ENCODE measurements at regions not wholly inside any gene's neighbourhood (a gene's known extent, or its start where the extent isn't known, plus 50 kb on each side); places are given as distances from the start of the nearest gene placed in this dataset.

- TF ChIP-seq STAT1 (IDR thresholded peaks at IDR 0.05; ENCODE audit: unreplicated experiment): no peak
- Mint-ChIP-seq H3K27ac (no peak overlapping the region), H3K4me1 (no peaks in the 10 kb centered on the region), H3K36me3 (ENCODE audit: low read depth) (no peaks in the 10 kb centered on the region), H3K9me3 (no peaks in the 10 kb centered on the region), H3K4me3 (no peak overlapping the region), H3K27me3 (ENCODE audit: insufficient read depth, low read depth, poor library complexity) (peaks cover 4% of the 10 kb centered on the region)
- Histone ChIP-seq H3K36me3 (ENCODE audit: insufficient read depth) (no peaks in the 10 kb centered on the region), H3K4me1 (ENCODE audit: insufficient read depth) (no peaks in the 10 kb centered on the region), H3K4me3 (no peak overlapping the region), H3K9me2 (ENCODE audit: insufficient read depth) (peaks cover 7% of the 10 kb centered on the region; the same call in 1 of the 2 replicates), H3K79me2 (replicated peaks; ENCODE audit: insufficient read depth) (no peaks in the 10 kb centered on the region), H2AFZ (no peak overlapping the region), H3K27me3 (ENCODE audit: insufficient read depth) (no peaks in the 10 kb centered on the region), H4K20me1 (replicated peaks; ENCODE audit: insufficient read depth) (no peaks in the 10 kb centered on the region), H3F3A (replicated peaks; ENCODE audit: low read depth) (no peaks in the 10 kb centered on the region), H3K4me2 (no peak overlapping the region), H3K27ac (ENCODE audit: low read depth) (no peak overlapping the region)
- ATAC-seq (no peak), DNase-seq (ENCODE audit: low spot score) (no peak)
Observed at GRCh38 chr17:71444078-71444477, 676.7 kb upstream of the SOX9 start.

GRCh38 chr17:71446645-71447437 is 674.0 kb upstream of the SOX9 start:
- Histone ChIP-seq H3F3A (replicated peaks; ENCODE audit: low read depth) (no peaks in the 10 kb centered on the region), H3K4me1 (ENCODE audit: insufficient read depth) (no peaks in the 10 kb centered on the region), H3K27me3 (ENCODE audit: insufficient read depth) (no peaks in the 10 kb centered on the region), H3K36me3 (ENCODE audit: insufficient read depth) (no peaks in the 10 kb centered on the region), H3K9me2 (ENCODE audit: insufficient read depth) (no peaks in the 10 kb centered on the region), H3K79me2 (replicated peaks; ENCODE audit: insufficient read depth) (no peaks in the 10 kb centered on the region), H4K20me1 (replicated peaks; ENCODE audit: insufficient read depth) (no peaks in the 10 kb centered on the region), H2AFZ (no peak overlapping the region), H3K27ac (ENCODE audit: low read depth) (no peak overlapping the region), H3K4me2 (no peak overlapping the region), H3K4me3 (no peak overlapping the region)
- Mint-ChIP-seq H3K27ac (no peak overlapping the region), H3K9me3 (no peaks in the 10 kb centered on the region), H3K4me1 (no peaks in the 10 kb centered on the region), H3K36me3 (ENCODE audit: low read depth) (no peaks in the 10 kb centered on the region), H3K4me3 (no peak overlapping the region), H3K27me3 (ENCODE audit: insufficient read depth, low read depth, poor library complexity) (peaks cover 4% of the 10 kb centered on the region)
- TF ChIP-seq ETS1 (IDR thresholded peaks at IDR 0.05) (no peak), EZH2 (IDR thresholded peaks at IDR 0.05; ENCODE audit: low read depth, unreplicated experiment) (no peak), ZNF331 (CRISPR knock-in tag; IDR thresholded peaks at IDR 0.05; ENCODE audit: low read depth) (no peak), POLR2AphosphoS5 (IDR thresholded peaks at IDR 0.05; ENCODE audit: low read depth) (no peak), CTCF (conservative IDR thresholded peaks at IDR 0.05; ENCODE audit: low read depth in 2 of 2) (no peak), STAT1 (IDR thresholded peaks at IDR 0.05; ENCODE audit: unreplicated experiment) (no peak), CREB1 (CRISPR knock-in tag; IDR thresholded peaks at IDR 0.05; ENCODE audit: low read depth) (no peak), EZH2phosphoT487 (IDR thresholded peaks at IDR 0.05; ENCODE audit: unreplicated experiment) (no peak), ZNF114 (CRISPR knock-in tag; IDR thresholded peaks at IDR 0.05) (no peak), JUNB (IDR thresholded peaks at IDR 0.05; ENCODE audit: unreplicated experiment) (no peak)
- DNase-seq (ENCODE audit: low spot score) (no peak), ATAC-seq (no peak)

All from GM23338 (cell line).